Mesendoderm (in vitro differentiated cells): ENCODE measurements at regions not wholly inside any gene's neighbourhood (a gene's known extent, or its start where the extent isn't known, plus 50 kb on each side); places are given as distances from the start of the nearest gene placed in this dataset.

Experiments
- DNase-seq: peaks from one replicate; pipeline ENCODE4 v3.0.0; 2013
- H2AK5ac ChIP-seq: 2 replicates; pipeline ENCODE4 v1.6.1; 2013; ENCODE audit warnings: low read length, inconsistent platforms
- H2BK120ac ChIP-seq: 2 replicates; pipeline ENCODE4 v1.6.1; 2013; ENCODE audit warnings: low read depth, mild to moderate bottlenecking, low read length, moderate library complexity, mixed read lengths
- H2BK15ac ChIP-seq: replicated peaks from 2 replicates; pipeline ENCODE4 v1.6.1; 2013; ENCODE audit warnings: low read depth, mild to moderate bottlenecking, moderate library complexity
- H2BK5ac ChIP-seq: 2 replicates; pipeline ENCODE4 v1.6.1; 2013; ENCODE audit warnings: low read length, inconsistent platforms
- H3K18ac ChIP-seq: 2 replicates; pipeline ENCODE4 v1.6.1; 2013; ENCODE audit warnings: mild to moderate bottlenecking, low read length, mixed read lengths
- H3K23ac ChIP-seq: one replicate; pipeline ENCODE4 v1.6.1; 2013; ENCODE audit warnings: low read length
- H3K27ac ChIP-seq: 2 replicates; pipeline ENCODE4 v1.5.1; 2013; ENCODE audit warnings: low read depth, mild to moderate bottlenecking, inconsistent platforms, low read length, moderate library complexity
- H3K27me3 ChIP-seq: 2 replicates; pipeline ENCODE4 v1.6.1; 2013; ENCODE audit warnings: low read length, control low read depth, mild to moderate bottlenecking, inconsistent platforms; ENCODE audit not compliant: insufficient read depth, poor library complexity
- H3K36me3 ChIP-seq: 2 replicates; pipeline ENCODE4 v1.6.1; 2013; ENCODE audit warnings: low read length, inconsistent platforms; ENCODE audit not compliant: control insufficient read depth, insufficient read depth
- H3K4ac ChIP-seq: one replicate; pipeline ENCODE4 v1.6.1; 2013; ENCODE audit warnings: low read depth, mild to moderate bottlenecking, low read length, moderate library complexity
- H3K4me1 ChIP-seq: 2 replicates; pipeline ENCODE4 v1.6.1; 2013; ENCODE audit warnings: low read depth, low read length, inconsistent platforms; ENCODE audit not compliant: control insufficient read depth
- H3K4me2 ChIP-seq: 2 replicates; pipeline ENCODE4 v1.6.1; 2013; ENCODE audit warnings: low read length
- H3K4me3 ChIP-seq: 2 replicates; pipeline ENCODE4 v1.5.1; 2013; ENCODE audit warnings: mild to moderate bottlenecking, low read length
- H3K56ac ChIP-seq: one replicate; pipeline ENCODE4 v1.6.1; 2013; ENCODE audit warnings: low read length
- H3K79me1 ChIP-seq: 2 replicates; pipeline ENCODE4 v1.6.1; 2013; ENCODE audit warnings: low read length, inconsistent platforms
- H3K79me2 ChIP-seq: 2 replicates; pipeline ENCODE4 v1.6.1; 2013; ENCODE audit warnings: mild to moderate bottlenecking, low read length; ENCODE audit not compliant: control insufficient read depth, insufficient read depth
- H3K9ac ChIP-seq: 2 replicates; pipeline ENCODE4 v1.6.1; 2013; ENCODE audit warnings: low read length, inconsistent platforms
- H4K5ac ChIP-seq: one replicate; pipeline ENCODE4 v1.6.1; 2013; ENCODE audit warnings: low read length
- H4K8ac ChIP-seq: one replicate; pipeline ENCODE4 v1.6.1; 2013; ENCODE audit warnings: low read depth, mild to moderate bottlenecking, control low read depth, low read length, moderate library complexity
- WGBS: extraction: QIAGEN DNeasy Blood & Tissue Kit; methylation state at CpG from one replicate; pipeline ENCODE4 v1.1.7; 2013; ENCODE audit warnings: low lambda C conversion rate, missing lambda C conversion rate; ENCODE audit not compliant: insufficient coverage; ENCODE audit errors: extremely low coverage; 5-methylcytosine and 5-hydroxymethylcytosine counted together

DNA sequence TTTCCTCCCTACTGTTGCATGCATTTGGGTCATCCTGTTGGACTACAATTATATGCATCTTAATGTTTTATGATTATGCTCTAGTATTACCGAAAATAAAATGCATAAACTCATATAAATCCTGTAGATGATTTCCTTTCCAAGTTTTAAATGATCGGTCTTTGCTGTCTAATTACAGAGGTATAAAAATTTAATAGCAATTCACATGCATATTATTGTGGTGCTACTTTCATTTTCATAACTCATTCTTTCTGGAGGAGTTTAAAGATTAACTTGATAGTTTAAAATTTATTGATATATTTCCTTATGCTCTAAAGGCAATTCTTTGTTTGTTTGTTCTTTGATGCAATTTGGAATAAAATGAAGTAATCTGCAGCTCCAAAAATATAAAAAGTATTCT is 1475.1 kb downstream of the MAT2B start:
- H3K27ac ChIP-seq = no peak overlapping the region
- no peak overlapping the region for H4K8ac ChIP-seq
- H3K79me1 ChIP-seq = no peaks in the 10 kb centered on the region
- H3K4me1 ChIP-seq = no peaks in the 10 kb centered on the region
- H3K4me3 ChIP-seq = no peak overlapping the region
- no peak overlapping the region for H3K4ac ChIP-seq
- H3K36me3 ChIP-seq = no peaks in the 10 kb centered on the region
- no peak for DNase-seq
- H3K56ac ChIP-seq = no peak overlapping the region
- no peak overlapping the region for H3K4me2 ChIP-seq
- no peak overlapping the region for H4K5ac ChIP-seq
- no peak overlapping the region for H2BK5ac ChIP-seq
- H3K18ac ChIP-seq = no peak overlapping the region
- H2BK15ac ChIP-seq = no peak overlapping the region
- H2AK5ac ChIP-seq = no peak overlapping the region
- H3K23ac ChIP-seq = no peak overlapping the region
- no peaks in the 10 kb centered on the region for H3K27me3 ChIP-seq
- no peak overlapping the region for H2BK120ac ChIP-seq
- no peak overlapping the region for H3K9ac ChIP-seq
- no peaks in the 10 kb centered on the region for H3K79me2 ChIP-seq
- WGBS = no CpG with 5 or more reads among the region's 2 CpGs

DNA sequence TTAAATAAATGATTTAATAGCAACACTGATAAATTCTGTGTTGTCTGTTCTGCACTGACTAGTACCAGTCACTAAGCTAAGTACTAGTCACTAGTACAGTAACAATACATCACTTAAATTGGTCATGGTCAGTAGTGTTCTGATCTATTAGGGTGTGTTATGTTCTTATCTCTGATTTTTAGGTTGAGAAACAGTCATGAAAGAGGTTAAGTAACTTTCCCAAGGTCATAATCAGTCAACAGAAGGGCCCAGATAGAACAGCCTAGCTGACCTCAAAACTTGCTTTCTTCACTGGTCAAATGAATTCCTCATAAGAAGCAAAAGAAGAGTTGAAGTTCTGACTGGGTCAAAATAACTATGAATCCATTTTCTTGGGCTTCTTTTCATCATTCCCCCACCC is 1492.7 kb downstream of the MAT2B start:
- Histone ChIP-seq H3K4me1 (no peaks in the 10 kb centered on the region), H3K36me3 (no peaks in the 10 kb centered on the region), H3K23ac (no peak overlapping the region), H4K8ac (no peak overlapping the region), H2BK5ac (no peak overlapping the region), H3K27ac (no peak overlapping the region), H3K4ac (no peak overlapping the region), H3K79me2 (no peaks in the 10 kb centered on the region), H3K56ac (no peak overlapping the region), H2BK120ac (no peak overlapping the region), H3K18ac (no peak overlapping the region), H4K5ac (no peak overlapping the region), H3K79me1 (no peaks in the 10 kb centered on the region), H3K27me3 (no peaks in the 10 kb centered on the region), H2BK15ac (no peak overlapping the region), H2AK5ac (no peak overlapping the region), H3K4me3 (no peak overlapping the region), H3K9ac (no peak overlapping the region), H3K4me2 (no peak overlapping the region)
- DNase-seq = no peak

DNA sequence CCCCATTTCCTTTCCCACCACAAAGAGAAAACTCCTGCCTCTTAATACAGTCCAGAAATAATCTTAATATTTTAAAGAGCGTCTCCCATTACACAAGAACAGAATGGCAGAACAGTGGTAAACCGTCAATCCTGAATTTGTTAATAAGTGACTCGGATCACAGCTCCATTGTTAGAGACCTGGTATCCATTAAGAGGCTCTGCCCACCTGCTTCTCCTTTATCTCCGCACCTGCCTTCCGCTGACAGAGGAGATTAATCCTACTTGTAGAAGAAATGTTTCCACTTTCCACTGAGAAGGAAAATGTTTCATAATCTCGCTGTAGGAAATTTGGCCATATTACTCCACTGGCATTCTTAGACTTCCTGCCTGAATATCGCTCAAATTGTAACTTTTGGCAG is 1493.2 kb downstream of the MAT2B start:
- H3K36me3 ChIP-seq = no peaks in the 10 kb centered on the region
- no peak overlapping the region for H3K4ac ChIP-seq
- H3K79me2 ChIP-seq = no peaks in the 10 kb centered on the region
- H2BK15ac ChIP-seq = no peak overlapping the region
- no peak overlapping the region for H2AK5ac ChIP-seq
- H3K23ac ChIP-seq = no peak overlapping the region
- no peak overlapping the region for H2BK5ac ChIP-seq
- WGBS = no CpG with 5 or more reads among the region's 7 CpGs
- no peak overlapping the region for H3K56ac ChIP-seq
- no peaks in the 10 kb centered on the region for H3K4me1 ChIP-seq
- no peaks in the 10 kb centered on the region for H3K79me1 ChIP-seq
- H3K27ac ChIP-seq = no peak overlapping the region
- no peak overlapping the region for H2BK120ac ChIP-seq
- no peak overlapping the region for H3K18ac ChIP-seq
- no peak overlapping the region for H3K4me3 ChIP-seq
- H3K27me3 ChIP-seq = no peaks in the 10 kb centered on the region
- peak; percentile 25 for DNase-seq
- no peak overlapping the region for H4K8ac ChIP-seq
- H3K9ac ChIP-seq = no peak overlapping the region
- no peak overlapping the region for H4K5ac ChIP-seq
- H3K4me2 ChIP-seq = no peak overlapping the region

DNA sequence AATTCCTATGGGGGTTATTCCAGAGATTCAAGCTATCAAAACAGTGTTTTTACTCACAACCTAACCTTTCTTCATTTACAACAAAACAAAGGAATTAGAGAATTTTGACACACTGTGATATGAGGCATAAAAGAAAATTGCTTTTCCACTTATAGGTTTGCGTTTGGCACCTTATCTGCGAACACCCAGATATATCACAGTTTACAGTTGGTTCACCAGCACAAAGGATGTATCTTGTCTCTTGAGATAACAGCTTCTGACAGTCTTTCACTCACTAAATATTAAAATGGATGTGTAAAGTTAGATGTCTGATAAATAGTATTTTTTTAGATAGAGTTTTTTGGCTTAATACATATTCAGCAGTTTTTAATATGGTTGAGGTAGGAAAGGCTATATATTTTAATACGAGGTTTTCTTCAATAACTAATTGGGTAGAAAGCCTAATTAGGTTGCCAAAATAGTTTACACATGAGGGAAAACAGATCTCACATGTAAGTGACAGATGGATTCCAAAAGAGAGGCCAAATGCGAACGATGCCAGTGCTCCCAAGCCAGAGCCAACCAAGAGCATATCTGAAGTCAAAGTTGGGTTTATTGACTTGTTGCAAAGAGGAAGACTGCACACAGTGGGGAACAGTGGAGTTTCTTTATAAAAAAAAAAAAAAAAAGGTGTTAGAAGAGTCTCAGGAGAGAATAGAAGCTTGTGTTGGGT is 1495.2 kb downstream of the MAT2B start:
- H2BK15ac ChIP-seq = no peak overlapping the region
- no peak overlapping the region for H3K18ac ChIP-seq
- no peak overlapping the region for H3K27ac ChIP-seq
- H3K79me1 ChIP-seq = no peaks in the 10 kb centered on the region
- no peak overlapping the region for H2AK5ac ChIP-seq
- WGBS = no CpG with 5 or more reads among the region's 5 CpGs
- no peak overlapping the region for H3K4me3 ChIP-seq
- DNase-seq = peak; percentile 23
- H3K4me2 ChIP-seq = no peak overlapping the region
- H2BK120ac ChIP-seq = no peak overlapping the region
- H3K23ac ChIP-seq = no peak overlapping the region
- no peaks in the 10 kb centered on the region for H3K4me1 ChIP-seq
- no peak overlapping the region for H3K56ac ChIP-seq
- H3K36me3 ChIP-seq = no peaks in the 10 kb centered on the region
- no peak overlapping the region for H4K5ac ChIP-seq
- no peaks in the 10 kb centered on the region for H3K79me2 ChIP-seq
- H2BK5ac ChIP-seq = no peak overlapping the region
- H3K4ac ChIP-seq = no peak overlapping the region
- no peaks in the 10 kb centered on the region for H3K27me3 ChIP-seq
- H3K9ac ChIP-seq = no peak overlapping the region
- no peak overlapping the region for H4K8ac ChIP-seq

DNA sequence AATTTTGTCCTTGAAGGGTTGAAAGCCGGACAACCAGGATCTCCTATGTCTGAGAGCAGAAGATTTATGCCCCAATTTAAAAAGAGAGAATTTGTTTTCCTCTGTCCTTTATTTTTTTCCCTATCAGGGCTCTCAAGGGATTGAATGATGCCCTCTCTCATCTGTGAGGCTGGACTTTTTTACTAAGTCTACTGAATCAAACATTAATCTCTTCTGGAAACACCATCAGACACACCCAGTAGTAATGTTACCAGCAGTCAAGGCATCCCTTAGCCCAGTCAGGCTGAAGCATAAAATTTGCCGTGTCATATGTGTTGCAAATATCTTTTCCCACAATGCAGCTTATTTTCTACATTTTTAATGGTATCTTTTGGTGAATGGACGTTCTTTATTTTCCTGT is 1497.9 kb downstream of the MAT2B start:
- Histone ChIP-seq H4K5ac (no peak overlapping the region), H3K79me2 (no peaks in the 10 kb centered on the region)

DNA sequence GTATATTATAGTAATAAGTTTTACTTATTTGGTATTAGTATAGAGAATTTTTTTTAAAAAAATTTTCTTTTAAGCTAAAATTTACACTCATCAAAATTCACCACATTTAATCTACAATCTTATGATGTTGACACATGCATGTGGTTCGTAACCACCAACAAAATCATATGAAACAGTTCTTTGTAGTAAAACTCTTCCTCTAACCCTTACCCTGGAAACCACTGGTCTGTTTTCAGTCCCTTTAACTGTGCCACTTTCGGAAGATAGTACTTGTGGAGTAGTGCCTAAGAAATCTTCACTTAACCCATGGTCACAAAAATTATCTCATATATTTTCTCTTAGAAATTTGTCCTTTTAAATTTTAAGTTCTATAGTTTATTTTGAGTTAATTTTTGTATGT is 1498.8 kb downstream of the MAT2B start:
- no peaks in the 10 kb centered on the region for H3K79me2 ChIP-seq
- H3K4me3 ChIP-seq = no peak overlapping the region
- DNase-seq = no peak
- H4K8ac ChIP-seq = no peak overlapping the region
- H3K56ac ChIP-seq = no peak overlapping the region
- H3K27ac ChIP-seq = no peak overlapping the region
- no peak overlapping the region for H3K9ac ChIP-seq
- H3K27me3 ChIP-seq = no peaks in the 10 kb centered on the region
- H3K23ac ChIP-seq = no peak overlapping the region
- H3K36me3 ChIP-seq = no peaks in the 10 kb centered on the region
- no CpG with 5 or more reads among the region's 2 CpGs for WGBS
- H2BK15ac ChIP-seq = no peak overlapping the region
- no peak overlapping the region for H2BK5ac ChIP-seq
- H3K4ac ChIP-seq = no peak overlapping the region
- no peak overlapping the region for H3K4me2 ChIP-seq
- H3K18ac ChIP-seq = no peak overlapping the region
- no peak overlapping the region for H4K5ac ChIP-seq
- H3K4me1 ChIP-seq = no peaks in the 10 kb centered on the region
- H2BK120ac ChIP-seq = no peak overlapping the region
- no peak overlapping the region for H2AK5ac ChIP-seq
- H3K79me1 ChIP-seq = no peaks in the 10 kb centered on the region

More for the DNA sequence above, 1497.9 kb downstream of the MAT2B start:
- no peak for DNase-seq
- H3K4ac ChIP-seq = no peak overlapping the region
- no peaks in the 10 kb centered on the region for H3K27me3 ChIP-seq
- no peak overlapping the region for H3K18ac ChIP-seq
- no peak overlapping the region for H3K4me3 ChIP-seq
- H2BK5ac ChIP-seq = no peak overlapping the region
- no peak overlapping the region for H2AK5ac ChIP-seq
- no peaks in the 10 kb centered on the region for H3K36me3 ChIP-seq
- H4K8ac ChIP-seq = no peak overlapping the region
- H2BK120ac ChIP-seq = no peak overlapping the region
- H2BK15ac ChIP-seq = no peak overlapping the region
- no peak overlapping the region for H3K27ac ChIP-seq
- no peaks in the 10 kb centered on the region for H3K4me1 ChIP-seq
- H3K56ac ChIP-seq = no peak overlapping the region
- no CpG with 5 or more reads among the region's 3 CpGs for WGBS
- no peaks in the 10 kb centered on the region for H3K79me1 ChIP-seq
- H3K4me2 ChIP-seq = no peak overlapping the region
- no peak overlapping the region for H3K23ac ChIP-seq
- no peak overlapping the region for H3K9ac ChIP-seq
